ENCODE measurements at regions not wholly inside any gene's neighbourhood (a gene's known extent, or its start where the extent isn't known, plus 50 kb on each side); places are given as distances from the start of the nearest gene placed in this dataset.

GRCh38 chr2:37775908-37776250, 104.4 kb upstream of the CDC42EP3 start:
- TF ChIP-seq CTCF (IDR thresholded peaks at IDR 0.05; ENCODE audit: poor library complexity, severe bottlenecking) (no peak), REST (IDR thresholded peaks at IDR 0.05; ENCODE audit: borderline replicate concordance) (no peak)

Data from neural cell (in vitro differentiated cells).